GM03348 (cell line): ENCODE measurements at regions not wholly inside any gene's neighbourhood (a gene's known extent, or its start where the extent isn't known, plus 50 kb on each side); places are given as distances from the start of the nearest gene placed in this dataset.

Experiments
- DNase-seq: peaks from one replicate; pipeline ENCODE4 v3.0.0; 2012; ENCODE audit warnings: low spot score

DNA sequence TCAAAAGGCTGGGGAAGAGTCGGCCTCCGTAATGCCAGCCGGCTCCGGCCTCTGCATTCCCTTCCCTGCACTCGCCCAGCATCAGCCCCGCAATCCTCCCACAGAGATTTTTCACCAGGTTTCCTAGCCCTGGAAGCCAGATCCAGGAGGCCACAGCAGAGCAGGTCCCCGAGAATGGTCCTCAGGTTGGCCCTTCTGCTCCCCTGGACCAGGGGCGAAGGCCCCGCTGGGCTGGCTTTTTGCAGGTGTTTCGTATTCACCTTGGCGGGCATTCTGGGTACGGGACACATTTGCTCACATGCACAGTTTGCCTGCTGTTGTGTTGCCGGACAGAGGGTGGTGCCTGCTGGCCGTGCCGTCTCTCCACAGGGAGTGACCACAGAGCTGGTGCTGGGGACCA is 309.5 kb downstream of the NDUFA10 start:
- no peak for DNase-seq

DNA sequence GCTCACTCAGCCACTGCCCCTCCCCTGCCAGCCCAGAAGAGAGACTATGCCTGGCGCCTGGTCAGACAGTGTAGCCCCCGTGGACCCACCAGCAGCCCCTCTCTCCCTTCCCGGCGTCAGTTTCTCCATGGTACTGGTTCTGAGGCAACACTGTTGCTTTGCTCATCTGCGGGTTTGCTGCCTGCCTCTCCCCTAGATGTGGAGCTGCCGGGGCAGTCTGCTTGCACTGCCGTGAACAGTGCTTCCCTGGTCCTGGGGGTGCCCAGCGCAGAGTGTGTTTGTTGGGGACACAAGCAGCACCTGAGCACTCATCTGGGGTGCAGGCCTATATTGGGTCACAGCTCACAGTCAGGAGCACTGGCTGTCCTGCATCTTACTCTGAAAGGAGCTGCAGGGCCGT is 309.9 kb downstream of the NDUFA10 start:
- DNase-seq: no peak

DNA sequence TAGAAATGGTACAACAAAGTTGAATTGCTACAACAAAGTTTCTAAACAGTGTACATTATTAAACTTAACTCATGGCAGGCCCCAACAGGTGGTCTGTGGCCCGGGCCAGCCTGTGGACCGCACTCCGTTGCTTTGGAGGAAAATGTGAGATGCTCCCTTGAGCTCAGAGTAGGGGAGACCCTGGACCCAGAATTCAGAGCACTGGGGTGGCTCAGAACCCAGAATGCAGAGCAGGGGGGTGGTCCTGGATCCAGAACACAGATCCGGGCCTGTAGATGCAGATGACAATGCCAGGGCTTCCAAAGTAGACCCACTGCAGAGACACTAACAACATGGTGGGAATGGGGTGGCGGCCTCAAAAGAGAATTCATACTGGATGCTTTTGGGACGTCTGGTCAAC is 311.0 kb downstream of the NDUFA10 start:
- no peak for DNase-seq

DNA sequence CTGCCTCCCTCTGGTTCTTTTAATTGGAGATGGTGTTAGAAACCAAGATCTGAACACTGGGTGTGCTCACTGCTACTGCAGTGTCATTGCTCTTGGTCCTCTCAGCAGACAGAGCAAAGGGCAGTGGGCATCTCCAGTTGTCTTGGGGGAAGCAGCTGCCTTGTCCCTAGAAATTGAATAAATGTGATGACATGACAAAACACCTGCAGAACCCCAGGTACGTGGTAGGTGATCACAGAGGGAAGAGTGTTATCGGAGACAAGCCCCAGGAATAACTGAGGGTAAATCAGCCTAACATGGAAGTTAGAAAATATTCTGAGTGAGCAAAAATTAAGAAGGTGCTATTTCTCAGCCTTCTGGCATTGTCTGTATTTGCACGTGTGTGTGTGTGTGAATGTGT is 311.9 kb upstream of the HDAC4 start:
- DNase-seq: no peak

DNA sequence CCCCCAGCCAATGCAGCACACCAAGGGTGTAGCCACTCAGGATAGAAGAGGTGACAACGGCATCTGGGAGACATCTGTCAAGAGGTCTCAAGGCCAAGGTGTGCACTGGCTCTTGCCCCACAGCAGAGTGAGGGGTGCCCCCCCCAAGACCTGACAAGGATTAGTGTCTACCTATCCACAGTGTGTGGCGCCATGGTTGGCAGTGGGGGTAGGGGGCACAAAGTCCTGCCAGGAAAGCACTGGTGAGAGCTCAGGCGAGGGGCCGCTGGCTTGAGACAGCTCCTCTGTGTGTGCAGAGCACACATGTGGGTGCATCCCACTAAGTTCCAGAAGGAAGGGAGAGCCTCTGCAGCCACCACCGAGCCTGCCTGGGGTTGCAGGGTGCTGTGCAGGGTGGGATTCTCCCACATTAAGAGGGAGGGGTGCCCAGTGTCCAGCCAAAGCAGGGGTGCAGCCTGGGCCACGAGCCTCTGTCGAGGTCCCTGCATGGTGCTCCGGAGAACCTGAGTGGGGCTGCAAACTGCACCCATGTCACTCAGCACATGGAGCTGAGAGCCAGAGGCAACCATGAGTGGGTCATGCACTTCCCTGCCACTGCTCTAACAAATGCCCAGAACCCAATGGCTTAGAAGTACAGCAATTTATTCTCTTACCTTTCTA is 311.2 kb upstream of the HDAC4 start:
- no peak for DNase-seq

DNA sequence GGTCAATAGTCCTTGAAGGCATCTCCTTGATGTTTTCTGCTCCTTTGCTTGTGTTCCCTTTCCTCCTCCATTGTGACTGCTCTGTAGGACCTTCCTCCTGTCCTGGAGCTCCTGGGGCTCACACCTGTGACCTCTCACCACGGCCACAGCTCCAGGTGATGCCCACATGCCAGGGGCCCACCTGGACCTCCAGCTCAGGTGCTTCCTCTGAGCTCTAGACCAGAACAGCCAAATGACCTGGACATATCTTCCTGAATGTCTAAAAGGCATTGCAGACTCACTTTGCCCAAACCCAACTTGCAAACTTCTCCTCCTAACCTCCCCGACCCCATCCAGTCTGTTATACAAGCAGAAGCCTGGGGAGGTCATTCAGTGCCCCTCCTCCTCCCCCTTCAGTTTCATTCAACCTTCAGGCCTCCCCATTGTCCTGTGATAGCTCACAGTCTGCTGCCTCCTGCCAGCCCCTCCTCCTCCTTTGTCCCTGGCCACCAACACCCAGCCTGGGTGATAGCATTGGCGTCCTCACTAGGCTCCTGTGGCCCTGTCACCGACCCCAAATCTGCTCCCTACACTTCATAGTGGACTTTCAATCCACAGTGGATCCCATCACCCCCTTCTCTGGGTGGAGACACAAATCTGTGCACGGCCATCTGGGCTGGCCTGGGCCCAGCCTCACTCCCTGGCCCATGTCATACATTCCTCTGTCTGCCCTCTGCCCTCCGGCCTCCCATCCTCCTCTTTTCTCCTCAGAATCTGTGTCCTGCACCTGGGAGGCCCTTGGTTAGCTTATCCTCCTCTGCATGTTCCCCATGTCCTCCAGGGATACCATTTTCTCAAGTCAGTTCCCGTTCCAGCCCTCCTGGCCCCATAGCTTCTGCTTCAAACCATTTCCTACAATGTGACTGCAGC is 310.4 kb upstream of the HDAC4 start:
- no peak for DNase-seq

DNA sequence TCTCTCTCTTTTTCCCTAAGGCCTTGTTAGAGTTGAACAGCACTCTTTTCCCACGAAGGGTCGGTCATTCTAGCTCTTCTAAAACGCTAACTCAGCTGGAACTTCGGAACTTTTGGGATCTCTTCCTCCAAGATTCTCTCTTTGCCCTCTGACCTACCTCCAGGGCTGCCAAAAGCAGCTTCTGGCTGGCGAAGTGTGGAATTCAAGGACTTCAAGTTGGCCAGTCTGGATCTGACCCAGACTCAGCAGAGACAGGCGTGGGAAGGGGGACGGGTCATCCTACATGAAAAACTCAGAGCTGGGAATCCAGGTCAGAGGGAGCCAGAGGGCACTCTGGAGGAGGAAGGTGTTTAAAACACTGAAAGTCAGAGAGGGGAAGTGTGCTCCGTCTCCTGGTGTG is 305.5 kb upstream of the HDAC4 start:
- DNase-seq: no peak

DNA sequence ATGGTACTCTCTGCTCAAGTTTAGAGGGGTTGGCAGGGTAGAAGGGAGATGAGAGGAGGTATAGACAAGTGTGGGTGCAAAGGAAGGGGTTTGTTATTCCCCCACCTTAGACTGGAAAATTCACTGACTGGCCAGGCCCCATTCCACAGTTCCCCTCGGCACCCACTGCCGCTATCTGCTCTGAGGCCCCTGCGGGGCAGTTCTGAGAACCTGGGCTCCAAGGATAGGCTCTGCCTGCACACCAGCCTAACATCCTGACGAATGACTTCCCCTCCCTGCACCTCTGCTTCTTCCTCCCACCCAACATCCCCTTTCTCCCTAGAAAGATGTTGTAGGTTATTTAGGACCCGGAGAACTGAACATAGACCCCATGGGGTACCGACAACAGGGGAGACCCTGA is 303.9 kb upstream of the HDAC4 start:
- no peak for DNase-seq

DNA sequence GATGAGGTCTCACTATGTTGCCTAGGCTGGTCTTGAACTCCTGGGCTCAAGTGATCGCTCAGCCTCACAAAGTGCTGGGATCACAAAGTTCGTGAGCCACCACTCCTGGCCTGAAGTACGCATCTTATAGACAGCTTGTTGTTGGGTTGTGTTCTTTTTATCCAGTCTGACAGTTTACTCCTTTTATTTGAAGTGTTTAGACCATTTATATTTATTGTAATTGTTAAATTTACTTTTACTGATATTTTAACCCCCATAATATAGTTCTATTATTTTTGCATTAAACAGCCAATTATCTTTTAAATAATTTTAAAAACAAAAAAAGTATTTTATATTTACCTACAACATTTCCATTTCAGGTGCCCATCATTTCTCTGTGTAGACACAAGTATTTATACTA is 303.0 kb upstream of the HDAC4 start:
- DNase-seq: no peak

DNA sequence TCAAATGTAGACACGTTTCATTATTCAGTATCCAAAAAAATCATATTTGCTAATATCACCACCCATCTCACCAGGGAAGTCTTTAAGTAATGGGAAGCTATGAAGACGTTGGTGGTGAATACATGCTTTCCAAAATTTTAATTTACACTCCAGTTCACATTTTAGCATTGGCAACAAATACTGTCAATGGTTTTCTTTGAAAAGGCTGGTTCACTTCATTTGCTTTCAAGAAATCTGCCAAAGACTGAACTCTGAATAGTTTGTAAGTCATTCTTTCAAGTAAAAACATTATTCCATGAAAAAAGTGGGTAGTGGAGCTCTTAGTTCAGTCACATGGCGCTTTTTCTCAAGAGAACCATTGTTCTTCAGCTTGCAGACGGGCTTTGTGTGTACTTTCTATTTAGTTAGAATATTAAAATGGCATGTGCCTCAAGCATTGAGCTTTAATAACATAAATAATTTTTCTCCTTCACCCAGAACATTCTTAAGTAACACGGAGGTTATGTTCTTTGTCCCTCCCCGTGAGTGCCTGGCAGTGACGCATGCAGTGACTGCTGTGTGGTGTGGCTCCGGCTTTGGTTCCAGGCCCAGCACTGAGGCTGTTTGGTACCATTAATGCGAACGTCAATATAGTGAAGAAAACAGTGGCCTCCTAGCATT is 300.0 kb upstream of the HDAC4 start:
- DNase-seq: no peak

DNA sequence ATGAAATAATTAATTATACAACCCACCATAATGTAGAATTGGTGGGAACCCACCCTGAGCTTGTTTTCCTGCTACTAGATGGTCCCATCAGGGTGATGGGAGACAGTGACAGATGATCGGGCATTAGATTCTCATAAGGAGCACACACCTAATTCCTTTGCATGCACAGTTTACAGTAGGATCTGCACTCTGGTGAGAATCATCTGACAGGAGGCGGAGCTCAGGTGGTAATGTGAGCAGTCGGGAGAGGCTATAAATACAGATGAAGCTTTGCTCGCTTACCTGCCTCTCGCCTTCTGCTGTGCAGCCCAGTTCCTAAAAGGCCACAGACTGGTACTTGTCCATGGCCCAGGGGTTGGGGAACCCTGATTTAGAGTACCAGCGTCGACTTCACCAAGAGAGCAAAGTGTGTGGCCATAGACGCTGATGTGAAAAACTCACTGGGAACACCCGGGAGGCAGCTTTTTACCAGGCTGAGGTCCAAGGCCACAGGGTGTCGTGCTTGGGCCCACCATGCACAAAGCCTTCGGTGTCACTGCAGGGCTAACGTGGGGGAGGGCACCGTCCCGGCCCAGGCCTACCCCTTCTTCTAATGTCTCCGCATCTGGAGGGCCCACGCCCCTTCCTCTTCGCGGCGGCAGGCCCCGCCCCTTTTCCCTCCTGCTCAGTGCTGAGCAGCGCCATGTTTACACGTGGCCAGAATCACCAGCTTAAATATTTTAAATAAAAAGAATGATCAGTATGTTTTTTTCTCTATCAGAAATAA is 296.8 kb upstream of the HDAC4 start:
- no peak for DNase-seq

DNA sequence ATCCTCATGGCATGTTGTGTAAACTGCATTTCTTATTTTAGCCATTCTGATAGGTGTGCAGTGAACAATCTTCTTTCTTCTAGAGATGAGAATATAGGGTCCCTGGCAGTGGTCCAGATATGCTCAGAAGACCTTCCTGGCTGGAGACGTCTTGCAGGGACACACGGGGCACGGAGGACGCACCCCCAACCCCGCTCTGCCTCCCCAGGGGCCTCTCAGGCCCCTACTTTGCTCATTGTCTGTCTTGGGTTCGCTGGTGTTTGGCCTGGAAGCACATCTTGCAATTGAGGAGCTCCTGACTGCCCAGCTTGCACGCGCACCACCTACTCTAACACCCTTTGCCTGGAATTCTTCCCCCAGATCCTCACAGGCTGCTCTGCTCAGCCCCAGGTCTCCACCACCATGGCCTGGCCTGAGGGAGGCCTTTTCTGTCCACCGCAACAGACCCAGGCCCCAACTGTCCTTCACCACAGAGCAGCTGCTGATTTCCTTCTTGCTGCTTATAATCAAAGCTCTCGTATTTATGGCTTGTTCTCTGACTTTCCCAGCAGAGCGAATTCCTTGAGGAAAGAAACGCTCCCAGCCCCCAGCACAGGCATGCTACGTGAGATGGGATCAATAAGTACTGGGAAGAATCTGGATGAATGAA is 295.9 kb upstream of the HDAC4 start:
- DNase-seq: no peak

DNA sequence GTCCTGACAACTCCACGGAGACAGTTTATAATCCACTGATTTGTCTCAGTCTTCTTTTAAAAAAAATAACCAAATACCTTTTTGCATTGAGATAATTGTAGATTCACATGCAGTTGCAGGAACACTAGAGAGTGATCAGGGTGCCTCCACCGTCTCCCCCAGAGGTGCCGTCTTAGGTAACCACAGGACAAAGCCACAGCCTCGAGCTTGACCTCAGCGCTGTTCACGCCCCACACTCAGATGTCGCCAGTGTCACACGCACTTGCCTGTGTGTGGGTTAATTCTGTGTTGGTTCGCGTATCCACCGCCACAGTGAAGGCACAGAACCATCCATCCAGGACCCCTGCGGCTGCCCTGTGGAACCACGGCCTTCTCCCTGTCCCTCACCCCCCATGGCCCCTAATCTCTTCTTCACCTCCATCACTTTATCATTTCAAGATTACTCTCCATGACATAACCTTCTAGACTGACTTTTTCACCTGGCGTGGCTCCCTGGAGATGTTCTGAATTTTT is 295.0 kb upstream of the HDAC4 start:
- DNase-seq: no peak

DNA sequence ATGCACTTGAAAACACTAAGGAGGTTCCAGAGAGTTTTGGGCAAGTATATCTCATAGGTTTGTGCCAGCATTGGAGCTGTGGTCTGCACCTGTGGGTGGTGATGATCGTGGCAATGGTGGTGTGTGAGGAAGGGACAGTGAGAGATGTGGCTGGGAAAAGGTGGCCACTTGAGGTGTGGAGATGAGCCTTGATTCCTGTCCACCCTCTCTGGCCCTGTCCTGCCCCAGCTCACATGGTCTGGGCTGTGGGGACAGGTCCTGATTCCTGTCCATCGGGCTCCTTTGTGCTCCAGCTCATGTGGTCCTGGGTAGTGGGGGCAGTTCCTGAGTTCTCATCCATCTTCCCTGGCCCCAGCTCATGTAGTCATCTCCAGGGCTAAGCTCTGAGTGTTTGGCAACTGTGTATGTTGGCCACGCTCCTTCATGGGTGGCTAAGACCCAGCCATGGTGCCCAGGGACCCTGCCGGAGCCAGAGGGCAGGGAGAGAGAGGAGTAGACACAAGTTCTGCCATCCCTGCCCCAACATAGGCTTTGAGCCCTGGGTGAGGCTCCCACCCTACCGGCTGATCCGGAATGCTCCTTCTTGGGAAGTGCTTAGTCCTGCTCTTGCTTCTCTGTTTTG is 294.4 kb upstream of the HDAC4 start:
- DNase-seq: no peak

DNA sequence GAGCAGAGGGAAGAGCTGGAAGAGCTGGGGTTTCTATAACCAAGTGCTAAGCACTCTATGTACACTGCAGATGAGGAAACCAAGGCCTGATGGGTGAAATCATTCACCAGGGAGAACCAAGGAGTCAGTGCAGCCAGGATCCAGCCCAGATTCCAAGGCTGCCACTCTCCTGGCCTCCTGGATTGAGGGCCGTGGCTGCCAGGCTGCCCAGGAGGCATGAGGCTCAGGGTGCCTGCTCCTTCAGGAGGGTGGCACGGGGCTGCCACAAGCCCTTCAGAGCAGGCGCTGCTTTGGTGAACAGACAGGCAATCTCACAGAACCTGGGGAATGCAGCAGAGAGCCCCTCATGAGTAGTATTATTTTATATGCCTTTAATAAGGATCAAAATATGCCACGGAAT is 293.7 kb upstream of the HDAC4 start:
- DNase-seq: no peak

DNA sequence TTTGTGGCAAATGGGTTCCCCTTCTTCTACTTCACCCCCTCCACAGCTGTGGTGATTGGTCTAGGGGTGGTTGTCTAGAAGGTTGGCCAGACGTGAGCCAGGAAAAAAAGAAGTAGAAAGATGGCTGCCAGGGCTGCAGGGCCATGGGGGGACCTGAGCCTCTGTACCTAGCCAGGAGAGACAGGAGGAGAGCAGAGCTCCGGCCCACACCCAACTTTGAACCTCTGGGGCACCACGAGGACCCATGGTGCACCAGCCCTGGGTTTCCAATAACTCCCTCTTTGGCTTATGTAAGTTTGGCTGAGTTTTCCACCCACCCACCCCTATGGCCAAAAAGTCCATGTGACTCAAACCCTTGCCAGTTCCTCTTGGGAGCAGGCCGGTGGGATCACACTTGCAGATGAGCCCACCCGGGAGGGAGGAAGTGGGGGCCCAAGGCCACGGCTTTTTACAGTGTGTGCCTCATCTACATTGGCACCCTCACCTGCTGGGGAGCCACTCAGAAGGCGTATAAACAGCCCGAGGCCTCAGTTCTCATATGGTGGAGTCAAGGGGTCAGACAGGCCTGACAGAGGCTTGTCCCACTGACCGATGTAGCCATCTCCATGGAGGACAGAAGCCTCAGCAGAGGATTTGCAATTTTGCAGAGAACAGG is 293.1 kb upstream of the HDAC4 start:
- DNase-seq: no peak

DNA sequence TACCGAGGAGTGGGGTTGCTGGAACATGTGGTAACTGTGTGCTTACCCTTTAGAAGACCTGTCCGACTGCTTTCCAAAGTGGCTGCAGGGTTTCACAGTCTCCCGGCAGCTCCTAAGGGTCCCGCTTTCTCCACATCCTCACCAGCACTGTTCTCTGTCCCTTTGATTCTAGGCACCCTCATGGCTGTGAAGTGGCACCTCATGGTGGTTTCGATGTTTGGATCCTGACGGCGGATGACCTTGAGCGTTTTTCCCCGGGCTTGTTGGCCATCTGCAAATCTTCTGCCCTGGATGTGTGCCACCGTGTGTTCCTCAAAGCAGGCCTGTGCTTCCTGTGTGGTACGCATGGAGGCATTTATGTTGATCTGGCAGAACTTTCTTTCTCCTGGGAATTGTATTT is 292.5 kb upstream of the HDAC4 start:
- DNase-seq: no peak

DNA sequence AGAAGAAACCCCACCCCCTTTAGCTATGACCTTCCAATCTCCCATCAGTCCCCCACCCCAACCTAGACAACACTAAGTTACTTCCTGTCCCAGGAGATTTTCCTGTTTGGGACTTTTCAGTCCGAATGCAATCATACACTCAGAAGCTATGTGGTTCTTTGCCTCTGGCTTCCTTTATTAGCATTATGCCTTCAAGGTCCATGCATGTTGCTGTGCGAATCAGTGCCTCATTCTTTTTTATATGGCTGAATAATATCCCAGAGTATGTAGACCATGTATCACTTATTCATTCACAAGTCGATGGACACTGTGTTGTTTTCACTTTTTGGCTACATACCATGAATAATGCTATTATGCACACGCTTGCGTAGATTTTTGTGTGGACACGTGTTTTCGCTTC is 292.1 kb upstream of the HDAC4 start:
- DNase-seq: no peak

DNA sequence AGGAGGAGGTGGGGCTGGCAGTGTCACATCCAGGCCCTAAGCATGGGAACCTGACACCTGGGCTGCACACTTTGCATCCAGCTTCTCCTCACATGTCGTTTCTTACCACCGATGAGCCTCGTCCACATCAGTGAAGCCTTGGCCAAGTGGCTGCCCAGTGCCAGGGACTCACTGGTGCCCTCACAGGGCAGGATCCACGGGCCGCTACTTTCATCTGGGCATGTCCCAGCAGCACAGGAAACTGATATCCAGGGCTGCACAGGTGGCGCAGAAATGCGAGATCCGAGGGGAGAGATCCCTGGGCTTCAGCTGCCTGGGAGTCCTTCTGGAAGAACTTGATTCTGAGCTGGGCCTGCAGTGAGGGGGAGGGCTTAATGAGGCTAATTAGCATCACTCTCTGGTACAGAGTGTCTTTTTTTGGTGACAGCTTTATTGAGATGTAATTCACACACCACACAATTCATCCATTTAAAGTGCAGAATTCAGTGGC is 291.6 kb upstream of the HDAC4 start:
- no peak for DNase-seq

DNA sequence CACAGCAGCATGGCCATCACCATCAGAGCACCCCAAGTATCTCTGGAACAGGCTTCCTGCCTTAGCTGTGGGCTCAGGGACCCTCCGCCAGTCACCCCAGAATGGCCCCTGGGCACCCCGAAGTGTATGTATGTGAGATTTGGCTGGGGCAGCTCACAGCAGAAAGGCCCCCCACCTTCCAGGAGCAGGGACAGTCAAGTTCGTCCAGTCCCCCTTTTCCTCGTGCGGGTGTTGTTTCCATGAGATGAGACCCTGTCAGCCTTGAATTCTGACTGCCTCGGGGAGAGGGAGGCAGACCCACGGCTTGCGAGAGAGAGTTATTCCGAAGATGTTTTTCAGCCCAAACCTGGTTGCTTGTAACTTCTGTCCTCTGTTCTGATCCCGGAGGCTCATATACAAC is 290.9 kb upstream of the HDAC4 start:
- no peak for DNase-seq
